Prostate gland (tissue), 2 donors: ENCODE measurements at regions not wholly inside any gene's neighbourhood (a gene's known extent, or its start where the extent isn't known, plus 50 kb on each side); places are given as distances from the start of the nearest gene placed in this dataset.

Experiments used
- CTCF ChIP-seq, 4 experiments: fragments of 200-600 bp in 2 of 4; fragments of 450-650 bp in 2 of 4; sonication (generic) in 2 of 4; IDR thresholded peaks; 1 replicate in 3 of 4; 2 replicates in 1 of 4; pipeline ENCODE4 v1.5.1; 2016 to 2019; ENCODE audit warnings: antibody characterized with exemption in 4 of 4, mild to moderate bottlenecking in 2 of 4, moderate library complexity in 2 of 4
- POLR2A ChIP-seq: fragments of 450-650 bp; IDR thresholded peaks from one replicate; pipeline ENCODE4 v1.6.1; 2016; ENCODE audit warnings: antibody characterized with exemption, mild to moderate bottlenecking
- POLR2AphosphoS5 ChIP-seq: sonication (generic); formaldehyde crosslinking; IDR thresholded peaks from one replicate; pipeline ENCODE4 v1.6.1; 2017; ENCODE audit warnings: antibody characterized with exemption

GRCh38 chr13:107882708-107883560, 332.4 kb downstream of the LIG4 start:
- TF ChIP-seq POLR2AphosphoS5 (no peak), CTCF (IDR thresholded peaks at IDR 0.05) (no peak), POLR2A (no peak)
